ENCODE measurements at regions not wholly inside any gene's neighbourhood (a gene's known extent, or its start where the extent isn't known, plus 50 kb on each side); places are given as distances from the start of the nearest gene placed in this dataset.

- Histone ChIP-seq H3K27ac (ENCODE audit: low read depth in 1 of 2, low read length in 2 of 2) (no peak overlapping the region), H3K27me3 (ENCODE audit: control insufficient read depth in 1 of 2, insufficient read depth in 2 of 2, low read length in 2 of 2) (no peaks in the 10 kb centered on the region), H3K4me1 (ENCODE audit: insufficient read depth, low read length) (no peaks in the 10 kb centered on the region), H3K4me3 (ENCODE audit: low read length) (no peak overlapping the region), H3K9me3 (ENCODE audit: control insufficient read depth in 1 of 2, insufficient read depth in 1 of 2, low read length in 2 of 2) (no peaks in the 10 kb centered on the region), H3K36me3 (ENCODE audit: insufficient read depth, low read length) (no peaks in the 10 kb centered on the region)
- Mint-ChIP-seq H3K27ac (no peak overlapping the region), H3K27me3 (no peaks in the 10 kb centered on the region), H3K4me1 (ENCODE audit: low read depth) (no peaks in the 10 kb centered on the region), H3K9me3 (no peaks in the 10 kb centered on the region), H3K36me3 (ENCODE audit: low read depth) (no peaks in the 10 kb centered on the region), H3K4me3 (no peak overlapping the region)
- intact Hi-C loops (cut with DNase I, micrococcal nuclease): no loop called here
- CTCF ChIA-PET: no interaction called here
- no peak for ATAC-seq (ENCODE audit: poor library complexity)
- no peak for TF ChIP-seq CTCF (IDR thresholded peaks at IDR 0.05)
- POLR2A ChIA-PET: no interaction called here
- DNase-seq: no peak
These were observed 615.0 kb upstream of the AGTR1 start for GRCh38 chr3:148082506-148083280.

- no peaks in the 10 kb centered on the region for H3K36me3 ChIP-seq (ENCODE audit: insufficient read depth, low read length)
- no peaks in the 10 kb centered on the region for H3K4me1 ChIP-seq (ENCODE audit: insufficient read depth, low read length)
- DNase-seq: no peak
- no peak overlapping the region for H3K27ac ChIP-seq (ENCODE audit: low read depth in 1 of 2, low read length in 2 of 2)
- no peak for ATAC-seq (ENCODE audit: poor library complexity)
- no peaks in the 10 kb centered on the region for H3K36me3 Mint-ChIP-seq (ENCODE audit: low read depth)
- H3K4me1 Mint-ChIP-seq (ENCODE audit: low read depth): no peaks in the 10 kb centered on the region
- H3K4me3 ChIP-seq (ENCODE audit: low read length): no peak overlapping the region
- H3K4me3 Mint-ChIP-seq: no peak overlapping the region
- CTCF ChIA-PET: no interaction called here
- H3K9me3 ChIP-seq (ENCODE audit: control insufficient read depth in 1 of 2, insufficient read depth in 1 of 2, low read length in 2 of 2): no peaks in the 10 kb centered on the region
- no peak for TF ChIP-seq CTCF (IDR thresholded peaks at IDR 0.05)
- H3K27ac Mint-ChIP-seq: no peak overlapping the region
- no peaks in the 10 kb centered on the region for H3K9me3 Mint-ChIP-seq
- H3K27me3 Mint-ChIP-seq: no peaks in the 10 kb centered on the region
- H3K27me3 ChIP-seq (ENCODE audit: control insufficient read depth in 1 of 2, insufficient read depth in 2 of 2, low read length in 2 of 2): no peaks in the 10 kb centered on the region
- POLR2A ChIA-PET: no interaction called here
- intact Hi-C loops (cut with DNase I, micrococcal nuclease): no loop called here
These were observed 614.0 kb upstream of the AGTR1 start for GRCh38 chr3:148083526-148084182.

- ATAC-seq (ENCODE audit: poor library complexity) (no peak), DNase-seq (peak in 1 of 14 experiments; percentile 6)
- H3K9me3 Mint-ChIP-seq: no peaks in the 10 kb centered on the region
- Histone ChIP-seq H3K9me3 (ENCODE audit: control insufficient read depth in 1 of 2, insufficient read depth in 1 of 2, low read length in 2 of 2) (no peaks in the 10 kb centered on the region), H3K4me3 (ENCODE audit: low read length) (no peak overlapping the region), H3K4me1 (ENCODE audit: insufficient read depth, low read length) (no peaks in the 10 kb centered on the region), H3K36me3 (ENCODE audit: insufficient read depth, low read length) (no peaks in the 10 kb centered on the region), H3K27me3 (ENCODE audit: control insufficient read depth in 1 of 2, insufficient read depth in 2 of 2, low read length in 2 of 2) (no peaks in the 10 kb centered on the region), H3K27ac (ENCODE audit: low read depth in 1 of 2, low read length in 2 of 2) (no peak overlapping the region)
- TF ChIP-seq CTCF (IDR thresholded peaks at IDR 0.05): no peak
- ChIA-PET POLR2A (no interaction called here), CTCF (no interaction called here)
- H3K4me1 Mint-ChIP-seq (ENCODE audit: low read depth): no peaks in the 10 kb centered on the region
- H3K4me3 Mint-ChIP-seq: no peak overlapping the region
- intact Hi-C loops (cut with DNase I, micrococcal nuclease): no loop called here
- H3K27ac Mint-ChIP-seq: no peak overlapping the region
- H3K27me3 Mint-ChIP-seq: no peaks in the 10 kb centered on the region
- no peaks in the 10 kb centered on the region for H3K36me3 Mint-ChIP-seq (ENCODE audit: low read depth)
These were observed 612.8 kb upstream of the AGTR1 start for GRCh38 chr3:148084931-148085330.

Data from CD4-positive, alpha-beta T cell (primary cell).